Small intestine (tissue), 7 donors: ENCODE measurements at regions not wholly inside any gene's neighbourhood (a gene's known extent, or its start where the extent isn't known, plus 50 kb on each side); places are given as distances from the start of the nearest gene placed in this dataset.

ENCODE experiments used
- DNase-seq, 2 donors: peaks; one replicate each; pipeline versions ENCODE4 v3.0.0 to v3.0.0-alpha.2; 2013
- FAIRE-seq: peaks from 2 replicates; lab custom pipeline; 2012; peaks lifted over from hg19 to GRCh38; lab: Jason Lieb, UNC
- H3K27ac ChIP-seq, 3 donors: one replicate each; pipeline ENCODE4 v1.5.1; 2013; ENCODE audit warnings: low read length in 2 of 3, mild to moderate bottlenecking in 2 of 3, control low read depth in 1 of 3, inconsistent platforms in 1 of 3, low read depth in 1 of 3, moderate library complexity in 1 of 3
- H3K27me3 ChIP-seq, 3 donors: one replicate each; pipeline ENCODE4 v1.6.1; 2013; ENCODE audit warnings: low read length in 3 of 3, inconsistent platforms in 1 of 3; ENCODE audit not compliant: control insufficient read depth in 3 of 3, insufficient read depth in 3 of 3
- H3K36me3 ChIP-seq, 3 donors: one replicate each; pipeline ENCODE4 v1.6.1; 2013; ENCODE audit warnings: low read length in 3 of 3, inconsistent platforms in 1 of 3, low read depth in 1 of 3, mild to moderate bottlenecking in 1 of 3, moderate library complexity in 1 of 3; ENCODE audit not compliant: control insufficient read depth in 3 of 3, insufficient read depth in 2 of 3
- H3K4me1 ChIP-seq, 3 donors: one replicate each; pipeline ENCODE4 v1.6.1; 2013; ENCODE audit warnings: low read length in 2 of 3, inconsistent platforms in 1 of 3, low read depth in 1 of 3, mild to moderate bottlenecking in 1 of 3, moderate library complexity in 1 of 3; ENCODE audit not compliant: control insufficient read depth in 3 of 3, insufficient read depth in 2 of 3
- H3K4me3 ChIP-seq, 3 donors: one replicate each; pipeline ENCODE4 v1.5.1; 2013; ENCODE audit warnings: low read length in 3 of 3, control low read depth in 1 of 3, inconsistent platforms in 1 of 3, low read depth in 1 of 3, mild to moderate bottlenecking in 1 of 3, moderate library complexity in 1 of 3
- H3K9me3 ChIP-seq, 2 donors: one replicate each; pipeline ENCODE4 v1.6.1; 2013; ENCODE audit warnings: low read depth in 1 of 2, low read length in 1 of 2; ENCODE audit not compliant: control insufficient read depth in 2 of 2, insufficient read depth in 1 of 2
- WGBS, 3 donors: extraction: QIAGEN DNeasy Blood & Tissue Kit; methylation state at CpG; one replicate each; pipeline ENCODE4 v1.1.7; 2013; 5-methylcytosine and 5-hydroxymethylcytosine counted together
- donor health status: healthy with polysubstance abuse.
- donor health status: control.
- donor health status: control.
- donor health status: Bipolar disorder and iron deficiency.
- donor health status: healthy.

DNA sequence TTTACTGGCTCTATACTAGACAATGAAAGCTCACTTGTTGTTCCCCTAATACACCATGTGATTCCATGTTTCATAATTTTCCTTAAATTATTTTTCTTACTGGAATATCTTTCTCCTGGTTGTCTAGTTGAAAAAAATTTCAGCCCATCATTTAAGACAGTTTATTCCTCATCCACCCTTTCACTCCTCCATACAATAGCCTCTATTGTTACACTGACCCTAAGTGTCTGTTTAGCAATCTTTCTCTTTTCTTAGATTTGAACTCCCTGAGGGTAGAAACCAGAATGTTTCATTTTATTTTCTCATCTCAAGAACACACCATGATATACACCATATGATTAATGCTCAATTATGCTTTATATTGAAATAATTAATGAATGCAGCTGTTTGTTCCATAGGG lies 413.4 kb upstream of the ITGA1 start:
- no peak for FAIRE-seq
- Histone ChIP-seq H3K9me3 (no peaks in the 10 kb centered on the region), H3K4me3 (no peak overlapping the region), H3K27me3 (no peaks in the 10 kb centered on the region), H3K27ac (no peak overlapping the region), H3K36me3 (no peaks in the 10 kb centered on the region), H3K4me1 (no peaks in the 10 kb centered on the region)
- no peak for DNase-seq

GRCh38 chr5:52375969-52376368 lies 411.7 kb upstream of the ITGA1 start:
- no peak for FAIRE-seq
- no peaks in the 10 kb centered on the region for H3K4me1 ChIP-seq
- 60 to 77% (median 67%) methylated on average over 3 of the region's 3 CpGs for WGBS, 3 donors

GRCh38 chr5:52376592-52376991 lies 411.1 kb upstream of the ITGA1 start:
- WGBS, 3 donors, result 76 to 85% (median 83%) methylated on average over 7 of the region's 7 CpGs
- DNase-seq, result no peak
- no peak for FAIRE-seq

More at GRCh38 chr5:52375969-52376368, 411.7 kb upstream of the ITGA1 start:
- H3K9me3 ChIP-seq, result no peaks in the 10 kb centered on the region
- H3K4me3 ChIP-seq, result no peak overlapping the region
- H3K36me3 ChIP-seq, result no peaks in the 10 kb centered on the region
- H3K27me3 ChIP-seq, result no peaks in the 10 kb centered on the region
- H3K27ac ChIP-seq, result no peak overlapping the region
- no peak for DNase-seq

GRCh38 chr5:52378237-52378636 lies 409.5 kb upstream of the ITGA1 start:
- Histone ChIP-seq H3K36me3 (no peaks in the 10 kb centered on the region), H3K27ac (no peak overlapping the region), H3K4me3 (no peak overlapping the region), H3K4me1 (no peaks in the 10 kb centered on the region), H3K9me3 (no peaks in the 10 kb centered on the region), H3K27me3 (no peaks in the 10 kb centered on the region)
- FAIRE-seq (no peak), DNase-seq (no peak)

More at GRCh38 chr5:52376592-52376991, 411.1 kb upstream of the ITGA1 start:
- H3K27ac ChIP-seq, result no peak overlapping the region
- H3K27me3 ChIP-seq, result no peaks in the 10 kb centered on the region
- H3K4me3 ChIP-seq, result no peak overlapping the region
- no peaks in the 10 kb centered on the region for H3K9me3 ChIP-seq
- no peaks in the 10 kb centered on the region for H3K4me1 ChIP-seq
- H3K36me3 ChIP-seq, result no peaks in the 10 kb centered on the region

- WGBS, 3 donors, result 90 to 94% (median 93%) methylated on average over 3 of the region's 3 CpGs
- Histone ChIP-seq H3K27me3 (no peaks in the 10 kb centered on the region), H3K4me1 (no peaks in the 10 kb centered on the region), H3K36me3 (no peaks in the 10 kb centered on the region), H3K4me3 (no peak overlapping the region), H3K27ac (no peak overlapping the region), H3K9me3 (no peaks in the 10 kb centered on the region)
- FAIRE-seq (no peak), DNase-seq (no peak)
Observed at GRCh38 chr5:52388349-52388748, 399.4 kb upstream of the ITGA1 start.

DNA sequence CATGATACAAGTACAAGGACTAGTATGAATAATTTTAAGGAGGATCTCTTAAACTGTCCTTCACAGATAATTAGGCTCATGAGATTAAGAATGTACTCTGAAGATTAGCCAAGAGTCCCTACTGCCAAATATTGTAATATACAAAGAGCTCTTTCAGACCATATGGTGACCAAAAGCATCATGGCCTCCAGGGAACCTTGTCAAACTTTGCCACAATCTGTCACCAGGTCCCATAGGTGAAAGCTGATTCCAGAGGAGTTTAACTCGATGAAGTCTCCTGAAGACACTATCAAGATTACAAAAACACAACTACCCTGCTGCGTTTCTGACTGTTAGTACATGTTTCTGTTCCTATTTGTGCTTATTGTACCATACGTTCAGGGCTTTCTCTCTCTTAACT lies 395.4 kb upstream of the ITGA1 start:
- Histone ChIP-seq H3K4me3 (no peak overlapping the region), H3K27ac (no peak overlapping the region), H3K9me3 (peaks cover 0 to under 1% of the 10 kb centered on the region in 2 donors), H3K27me3 (no peaks in the 10 kb centered on the region), H3K36me3 (no peaks in the 10 kb centered on the region), H3K4me1 (no peaks in the 10 kb centered on the region)
- WGBS, 3 donors, result 73 to 82% (median 77%) methylated on average over 3 of the region's 3 CpGs
- FAIRE-seq (no peak), DNase-seq (no peak)

DNA sequence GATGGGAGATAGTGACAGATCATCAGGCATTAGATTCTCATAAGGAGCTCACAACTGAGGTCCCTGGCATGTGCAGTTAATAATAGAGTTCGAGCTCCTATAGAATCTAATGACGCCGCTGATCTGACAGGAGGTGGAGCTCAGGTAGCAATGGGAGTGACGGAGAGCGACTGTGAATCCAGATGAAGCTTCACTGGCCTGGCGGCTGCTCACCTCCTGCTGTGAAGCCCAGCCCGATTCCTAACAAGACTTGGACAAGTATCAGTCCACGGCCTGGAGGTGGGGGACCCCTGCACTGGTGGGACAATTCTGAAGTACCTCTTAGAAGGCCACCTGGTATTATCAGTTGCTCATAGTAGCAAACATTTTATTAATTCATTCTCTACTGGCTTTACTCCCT lies 377.9 kb upstream of the ITGA1 start:
- Histone ChIP-seq H3K4me1 (no peaks in the 10 kb centered on the region), H3K27me3 (no peaks in the 10 kb centered on the region), H3K27ac (no peak overlapping the region), H3K36me3 (no peaks in the 10 kb centered on the region), H3K4me3 (no peak overlapping the region), H3K9me3 (no peaks in the 10 kb centered on the region)
- no peak for FAIRE-seq
- no peak for DNase-seq
- WGBS, 3 donors, result 87 to 93% (median 91%) methylated on average over 8 of the region's 8 CpGs

DNA sequence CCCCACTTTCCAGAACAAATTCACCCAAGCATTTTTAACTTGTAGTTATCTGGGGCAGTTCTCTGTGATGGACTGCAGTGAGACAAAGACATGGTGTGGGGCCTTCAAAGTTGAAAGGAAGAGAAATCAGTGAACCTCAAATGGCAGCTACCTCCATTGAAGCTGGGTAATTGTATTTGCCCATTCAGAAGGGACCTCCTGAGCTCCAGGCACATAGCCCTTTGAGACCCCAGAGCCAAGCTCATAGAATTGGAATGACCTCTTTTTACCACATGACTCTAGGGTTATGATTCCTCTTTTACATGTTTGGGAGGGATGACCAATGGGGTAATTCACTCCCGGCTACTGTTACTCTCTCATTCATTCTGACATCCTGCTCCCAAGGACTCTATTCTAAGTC lies 368.4 kb upstream of the ITGA1 start:
- Histone ChIP-seq H3K4me3 (no peak overlapping the region), H3K4me1 (no peaks in the 10 kb centered on the region), H3K27me3 (no peaks in the 10 kb centered on the region), H3K9me3 (no peaks in the 10 kb centered on the region), H3K36me3 (no peaks in the 10 kb centered on the region), H3K27ac (no peak overlapping the region)
- FAIRE-seq (no peak), DNase-seq (no peak)
- 64 to 85% (median 78%) methylated on average over 1 of the region's 1 CpG for whole genome bisulfite sequencing, 3 donors

DNA sequence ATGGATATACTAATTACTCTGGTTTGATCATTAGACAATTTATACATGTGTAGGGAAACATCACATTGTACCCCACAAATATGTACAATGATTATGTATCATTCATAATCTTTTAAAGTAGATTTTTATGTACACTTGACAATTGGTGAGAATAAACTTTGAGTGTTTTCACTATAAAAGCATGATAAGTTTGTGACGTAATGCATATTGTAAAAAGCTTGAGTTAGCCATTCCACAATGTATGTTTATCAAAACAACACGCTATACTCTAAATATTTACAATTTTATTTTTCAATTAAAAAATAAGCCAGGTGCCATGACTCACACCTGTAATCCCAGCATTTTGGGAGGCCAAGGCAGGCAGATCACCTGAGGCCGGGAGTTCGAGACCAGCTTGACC lies 360.1 kb upstream of the ITGA1 start:
- 86 to 94% (median 91%) methylated on average over 4 of the region's 4 CpGs for WGBS, 3 donors
- H3K27ac ChIP-seq, result no peak overlapping the region
- H3K36me3 ChIP-seq, result no peaks in the 10 kb centered on the region
- peaks cover 2 to 4% of the 10 kb centered on the region in 2 donors for H3K9me3 ChIP-seq
- H3K27me3 ChIP-seq, result no peaks in the 10 kb centered on the region
- no peak overlapping the region for H3K4me3 ChIP-seq
- FAIRE-seq (no peak), DNase-seq (no peak)
- no peaks in the 10 kb centered on the region for H3K4me1 ChIP-seq
